ENCODE measurements at regions not wholly inside any gene's neighbourhood (a gene's known extent, or its start where the extent isn't known, plus 50 kb on each side); places are given as distances from the start of the nearest gene placed in this dataset.

DNA sequence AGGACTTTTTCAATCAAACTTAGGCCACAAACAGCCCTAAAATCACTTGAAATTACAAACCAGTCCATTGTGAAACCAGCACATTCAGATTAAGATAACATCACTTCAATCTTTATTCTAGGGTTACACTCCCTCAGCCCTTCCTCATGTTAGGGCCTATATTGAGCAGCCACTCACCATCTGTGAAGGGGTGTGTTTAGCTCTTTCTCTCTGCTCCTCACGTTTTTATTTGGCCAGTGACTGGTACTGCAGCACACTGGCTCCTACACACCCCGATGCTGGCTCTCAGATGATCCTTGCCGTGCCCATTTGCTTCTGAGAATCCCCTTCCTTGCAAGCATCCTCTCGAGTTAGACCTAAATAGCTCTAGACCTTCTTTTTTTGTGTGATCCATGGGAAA is 604.5 kb downstream of the INHBA start:
- TF ChIP-seq, protein P1, sequence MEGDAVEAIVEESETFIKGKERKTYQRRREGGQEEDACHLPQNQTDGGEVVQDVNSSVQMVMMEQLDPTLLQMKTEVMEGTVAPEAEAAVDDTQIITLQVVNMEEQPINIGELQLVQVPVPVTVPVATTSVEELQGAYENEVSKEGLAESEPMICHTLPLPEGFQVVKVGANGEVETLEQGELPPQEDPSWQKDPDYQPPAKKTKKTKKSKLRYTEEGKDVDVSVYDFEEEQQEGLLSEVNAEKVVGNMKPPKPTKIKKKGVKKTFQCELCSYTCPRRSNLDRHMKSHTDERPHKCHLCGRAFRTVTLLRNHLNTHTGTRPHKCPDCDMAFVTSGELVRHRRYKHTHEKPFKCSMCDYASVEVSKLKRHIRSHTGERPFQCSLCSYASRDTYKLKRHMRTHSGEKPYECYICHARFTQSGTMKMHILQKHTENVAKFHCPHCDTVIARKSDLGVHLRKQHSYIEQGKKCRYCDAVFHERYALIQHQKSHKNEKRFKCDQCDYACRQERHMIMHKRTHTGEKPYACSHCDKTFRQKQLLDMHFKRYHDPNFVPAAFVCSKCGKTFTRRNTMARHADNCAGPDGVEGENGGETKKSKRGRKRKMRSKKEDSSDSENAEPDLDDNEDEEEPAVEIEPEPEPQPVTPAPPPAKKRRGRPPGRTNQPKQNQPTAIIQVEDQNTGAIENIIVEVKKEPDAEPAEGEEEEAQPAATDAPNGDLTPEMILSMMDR (conservative IDR thresholded peaks at IDR 0.05; ENCODE audit: low read depth in 2 of 2): no peak
- TF ChIP-seq EZH2 (IDR thresholded peaks at IDR 0.05; ENCODE audit: low read depth, unreplicated experiment) (no peak), POLR2AphosphoS5 (IDR thresholded peaks at IDR 0.05; ENCODE audit: low read depth) (no peak), EZH2phosphoT487 (IDR thresholded peaks at IDR 0.05; ENCODE audit: unreplicated experiment) (no peak), CREB1 (CRISPR knock-in tag; IDR thresholded peaks at IDR 0.05; ENCODE audit: low read depth) (no peak), STAT1 (IDR thresholded peaks at IDR 0.05; ENCODE audit: unreplicated experiment) (no peak), ZNF331 (CRISPR knock-in tag; IDR thresholded peaks at IDR 0.05; ENCODE audit: low read depth) (no peak), JUNB (IDR thresholded peaks at IDR 0.05; ENCODE audit: unreplicated experiment) (no peak)
- TF ChIP-seq, protein P2, sequence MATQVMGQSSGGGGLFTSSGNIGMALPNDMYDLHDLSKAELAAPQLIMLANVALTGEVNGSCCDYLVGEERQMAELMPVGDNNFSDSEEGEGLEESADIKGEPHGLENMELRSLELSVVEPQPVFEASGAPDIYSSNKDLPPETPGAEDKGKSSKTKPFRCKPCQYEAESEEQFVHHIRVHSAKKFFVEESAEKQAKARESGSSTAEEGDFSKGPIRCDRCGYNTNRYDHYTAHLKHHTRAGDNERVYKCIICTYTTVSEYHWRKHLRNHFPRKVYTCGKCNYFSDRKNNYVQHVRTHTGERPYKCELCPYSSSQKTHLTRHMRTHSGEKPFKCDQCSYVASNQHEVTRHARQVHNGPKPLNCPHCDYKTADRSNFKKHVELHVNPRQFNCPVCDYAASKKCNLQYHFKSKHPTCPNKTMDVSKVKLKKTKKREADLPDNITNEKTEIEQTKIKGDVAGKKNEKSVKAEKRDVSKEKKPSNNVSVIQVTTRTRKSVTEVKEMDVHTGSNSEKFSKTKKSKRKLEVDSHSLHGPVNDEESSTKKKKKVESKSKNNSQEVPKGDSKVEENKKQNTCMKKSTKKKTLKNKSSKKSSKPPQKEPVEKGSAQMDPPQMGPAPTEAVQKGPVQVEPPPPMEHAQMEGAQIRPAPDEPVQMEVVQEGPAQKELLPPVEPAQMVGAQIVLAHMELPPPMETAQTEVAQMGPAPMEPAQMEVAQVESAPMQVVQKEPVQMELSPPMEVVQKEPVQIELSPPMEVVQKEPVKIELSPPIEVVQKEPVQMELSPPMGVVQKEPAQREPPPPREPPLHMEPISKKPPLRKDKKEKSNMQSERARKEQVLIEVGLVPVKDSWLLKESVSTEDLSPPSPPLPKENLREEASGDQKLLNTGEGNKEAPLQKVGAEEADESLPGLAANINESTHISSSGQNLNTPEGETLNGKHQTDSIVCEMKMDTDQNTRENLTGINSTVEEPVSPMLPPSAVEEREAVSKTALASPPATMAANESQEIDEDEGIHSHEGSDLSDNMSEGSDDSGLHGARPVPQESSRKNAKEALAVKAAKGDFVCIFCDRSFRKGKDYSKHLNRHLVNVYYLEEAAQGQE (IDR thresholded peaks at IDR 0.05; ENCODE audit: unreplicated experiment): no peak
- TF ChIP-seq, protein P3, sequence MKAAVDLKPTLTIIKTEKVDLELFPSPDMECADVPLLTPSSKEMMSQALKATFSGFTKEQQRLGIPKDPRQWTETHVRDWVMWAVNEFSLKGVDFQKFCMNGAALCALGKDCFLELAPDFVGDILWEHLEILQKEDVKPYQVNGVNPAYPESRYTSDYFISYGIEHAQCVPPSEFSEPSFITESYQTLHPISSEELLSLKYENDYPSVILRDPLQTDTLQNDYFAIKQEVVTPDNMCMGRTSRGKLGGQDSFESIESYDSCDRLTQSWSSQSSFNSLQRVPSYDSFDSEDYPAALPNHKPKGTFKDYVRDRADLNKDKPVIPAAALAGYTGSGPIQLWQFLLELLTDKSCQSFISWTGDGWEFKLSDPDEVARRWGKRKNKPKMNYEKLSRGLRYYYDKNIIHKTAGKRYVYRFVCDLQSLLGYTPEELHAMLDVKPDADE (IDR thresholded peaks at IDR 0.05): no peak
- TF ChIP-seq, protein P4, sequence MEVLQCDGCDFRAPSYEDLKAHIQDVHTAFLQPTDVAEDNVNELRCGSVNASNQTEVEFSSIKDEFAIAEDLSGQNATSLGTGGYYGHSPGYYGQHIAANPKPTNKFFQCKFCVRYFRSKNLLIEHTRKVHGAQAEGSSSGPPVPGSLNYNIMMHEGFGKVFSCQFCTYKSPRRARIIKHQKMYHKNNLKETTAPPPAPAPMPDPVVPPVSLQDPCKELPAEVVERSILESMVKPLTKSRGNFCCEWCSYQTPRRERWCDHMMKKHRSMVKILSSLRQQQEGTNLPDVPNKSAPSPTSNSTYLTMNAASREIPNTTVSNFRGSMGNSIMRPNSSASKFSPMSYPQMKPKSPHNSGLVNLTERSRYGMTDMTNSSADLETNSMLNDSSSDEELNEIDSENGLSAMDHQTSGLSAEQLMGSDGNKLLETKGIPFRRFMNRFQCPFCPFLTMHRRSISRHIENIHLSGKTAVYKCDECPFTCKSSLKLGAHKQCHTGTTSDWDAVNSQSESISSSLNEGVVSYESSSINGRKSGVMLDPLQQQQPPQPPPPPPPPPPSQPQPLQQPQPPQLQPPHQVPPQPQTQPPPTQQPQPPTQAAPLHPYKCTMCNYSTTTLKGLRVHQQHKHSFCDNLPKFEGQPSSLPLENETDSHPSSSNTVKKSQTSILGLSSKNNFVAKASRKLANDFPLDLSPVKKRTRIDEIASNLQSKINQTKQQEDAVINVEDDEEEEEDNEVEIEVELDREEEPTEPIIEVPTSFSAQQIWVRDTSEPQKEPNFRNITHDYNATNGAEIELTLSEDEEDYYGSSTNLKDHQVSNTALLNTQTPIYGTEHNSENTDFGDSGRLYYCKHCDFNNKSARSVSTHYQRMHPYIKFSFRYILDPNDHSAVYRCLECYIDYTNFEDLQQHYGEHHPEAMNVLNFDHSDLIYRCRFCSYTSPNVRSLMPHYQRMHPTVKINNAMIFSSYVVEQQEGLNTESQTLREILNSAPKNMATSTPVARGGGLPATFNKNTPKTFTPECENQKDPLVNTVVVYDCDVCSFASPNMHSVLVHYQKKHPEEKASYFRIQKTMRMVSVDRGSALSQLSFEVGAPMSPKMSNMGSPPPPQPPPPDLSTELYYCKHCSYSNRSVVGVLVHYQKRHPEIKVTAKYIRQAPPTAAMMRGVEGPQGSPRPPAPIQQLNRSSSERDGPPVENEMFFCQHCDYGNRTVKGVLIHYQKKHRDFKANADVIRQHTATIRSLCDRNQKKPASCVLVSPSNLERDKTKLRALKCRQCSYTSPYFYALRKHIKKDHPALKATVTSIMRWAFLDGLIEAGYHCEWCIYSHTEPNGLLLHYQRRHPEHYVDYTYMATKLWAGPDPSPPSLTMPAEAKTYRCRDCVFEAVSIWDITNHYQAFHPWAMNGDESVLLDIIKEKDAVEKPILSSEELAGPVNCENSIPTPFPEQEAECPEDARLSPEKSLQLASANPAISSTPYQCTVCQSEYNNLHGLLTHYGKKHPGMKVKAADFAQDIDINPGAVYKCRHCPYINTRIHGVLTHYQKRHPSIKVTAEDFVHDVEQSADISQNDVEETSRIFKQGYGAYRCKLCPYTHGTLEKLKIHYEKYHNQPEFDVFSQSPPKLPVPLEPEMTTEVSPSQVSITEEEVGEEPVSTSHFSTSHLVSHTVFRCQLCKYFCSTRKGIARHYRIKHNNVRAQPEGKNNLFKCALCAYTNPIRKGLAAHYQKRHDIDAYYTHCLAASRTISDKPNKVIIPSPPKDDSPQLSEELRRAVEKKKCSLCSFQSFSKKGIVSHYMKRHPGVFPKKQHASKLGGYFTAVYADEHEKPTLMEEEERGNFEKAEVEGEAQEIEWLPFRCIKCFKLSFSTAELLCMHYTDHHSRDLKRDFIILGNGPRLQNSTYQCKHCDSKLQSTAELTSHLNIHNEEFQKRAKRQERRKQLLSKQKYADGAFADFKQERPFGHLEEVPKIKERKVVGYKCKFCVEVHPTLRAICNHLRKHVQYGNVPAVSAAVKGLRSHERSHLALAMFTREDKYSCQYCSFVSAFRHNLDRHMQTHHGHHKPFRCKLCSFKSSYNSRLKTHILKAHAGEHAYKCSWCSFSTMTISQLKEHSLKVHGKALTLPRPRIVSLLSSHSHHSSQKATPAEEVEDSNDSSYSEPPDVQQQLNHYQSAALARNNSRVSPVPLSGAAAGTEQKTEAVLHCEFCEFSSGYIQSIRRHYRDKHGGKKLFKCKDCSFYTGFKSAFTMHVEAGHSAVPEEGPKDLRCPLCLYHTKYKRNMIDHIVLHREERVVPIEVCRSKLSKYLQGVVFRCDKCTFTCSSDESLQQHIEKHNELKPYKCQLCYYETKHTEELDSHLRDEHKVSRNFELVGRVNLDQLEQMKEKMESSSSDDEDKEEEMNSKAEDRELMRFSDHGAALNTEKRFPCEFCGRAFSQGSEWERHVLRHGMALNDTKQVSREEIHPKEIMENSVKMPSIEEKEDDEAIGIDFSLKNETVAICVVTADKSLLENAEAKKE (CRISPR knock-in tag; IDR thresholded peaks at IDR 0.05): no peak

Measured in GM23338 (cell line).